ENCODE measurements at regions not wholly inside any gene's neighbourhood (a gene's known extent, or its start where the extent isn't known, plus 50 kb on each side); places are given as distances from the start of the nearest gene placed in this dataset.

DNA sequence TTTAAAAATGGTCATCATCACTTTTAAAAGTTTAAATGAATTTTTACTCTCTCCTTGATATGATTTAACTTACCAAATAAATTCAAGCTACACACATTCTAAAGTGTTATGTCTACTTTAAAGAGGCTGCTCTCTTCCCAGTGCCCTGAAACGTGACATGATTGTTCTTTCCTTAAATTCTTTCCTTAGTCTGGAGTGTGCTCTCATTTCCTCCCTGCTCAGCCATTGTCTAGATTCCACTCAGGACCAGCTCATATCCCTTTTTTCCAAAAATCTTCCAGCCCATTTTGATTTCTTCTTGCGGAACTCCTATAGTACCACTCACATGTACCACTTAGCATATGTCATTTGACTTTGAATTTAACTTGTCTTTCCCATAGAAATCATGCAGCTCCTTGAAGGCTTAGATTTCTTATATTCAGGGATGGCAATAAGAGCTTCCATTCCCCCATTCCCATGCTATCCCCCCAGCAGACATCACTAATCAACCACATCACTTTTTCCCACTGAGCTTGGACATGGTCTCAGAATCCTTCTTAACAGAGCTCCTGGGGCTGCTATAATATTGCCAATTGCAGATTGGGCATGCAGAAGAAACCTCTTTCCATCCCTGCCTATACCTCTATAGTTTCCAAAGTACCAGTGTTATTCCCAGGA, 54.7 kb upstream of the ITPKB start:
- no peak for DNase-seq (ENCODE audit: extremely low read depth, low read depth)

DNA sequence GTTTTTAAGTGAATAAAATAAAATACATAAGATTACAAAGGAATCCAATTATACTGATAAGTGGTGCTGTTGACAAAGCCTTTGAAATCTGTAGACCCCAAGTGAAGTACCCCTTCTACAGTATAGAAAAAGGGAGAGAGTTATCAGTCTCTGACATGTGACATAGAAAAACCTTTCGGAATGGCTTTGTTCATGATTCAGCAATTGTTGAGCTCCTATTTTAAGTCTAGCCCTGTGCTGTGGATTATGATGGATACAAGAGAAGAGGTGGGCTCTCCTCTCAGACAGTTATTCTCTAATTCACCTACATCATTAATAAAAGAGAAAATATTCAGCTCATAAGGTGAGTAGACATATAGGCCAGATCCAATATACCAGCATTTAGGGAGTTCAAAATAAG, 53.3 kb upstream of the ITPKB start:
- no peak for DNase-seq (ENCODE audit: extremely low read depth, low read depth)
- TF ChIP-seq CTCF (IDR thresholded peaks at IDR 0.05; ENCODE audit: low read depth, low read length) = no peak

More for the DNA sequence above, 54.7 kb upstream of the ITPKB start:
- no peak for TF ChIP-seq CTCF (IDR thresholded peaks at IDR 0.05; ENCODE audit: low read depth, low read length)

- TF ChIP-seq CTCF (IDR thresholded peaks at IDR 0.05; ENCODE audit: low read depth, low read length) = no peak
- DNase-seq (ENCODE audit: extremely low read depth, low read depth) = no peak
Observed at GRCh38 chr1:226790545-226791181, 51.6 kb upstream of the ITPKB start.

GRCh38 chr1:226788965-226789364, 49.9 kb upstream of the ITPKB start:
- TF ChIP-seq CTCF (IDR thresholded peaks at IDR 0.05; ENCODE audit: low read depth, low read length) = no peak
- no peak for DNase-seq (ENCODE audit: extremely low read depth, low read depth)

Measured in AG09319 (cell line).